HG02642 (cell line): ENCODE measurements at regions not wholly inside any gene's neighbourhood (a gene's known extent, or its start where the extent isn't known, plus 50 kb on each side); places are given as distances from the start of the nearest gene placed in this dataset.
"Not testable (repeated sequence)": the region's sequence is repeated elsewhere in the genome, so short reads cannot be mapped to it uniquely, and the experiment has no call there.

Experiments
- ATAC-seq: cut with Tn5 transposase; IDR thresholded peaks from one replicate; pipeline ENCODE4 v1.9.1; 2021; ENCODE audit warnings: mild to moderate bottlenecking; ENCODE audit not compliant: unreplicated experiment, poor library complexity

DNA sequence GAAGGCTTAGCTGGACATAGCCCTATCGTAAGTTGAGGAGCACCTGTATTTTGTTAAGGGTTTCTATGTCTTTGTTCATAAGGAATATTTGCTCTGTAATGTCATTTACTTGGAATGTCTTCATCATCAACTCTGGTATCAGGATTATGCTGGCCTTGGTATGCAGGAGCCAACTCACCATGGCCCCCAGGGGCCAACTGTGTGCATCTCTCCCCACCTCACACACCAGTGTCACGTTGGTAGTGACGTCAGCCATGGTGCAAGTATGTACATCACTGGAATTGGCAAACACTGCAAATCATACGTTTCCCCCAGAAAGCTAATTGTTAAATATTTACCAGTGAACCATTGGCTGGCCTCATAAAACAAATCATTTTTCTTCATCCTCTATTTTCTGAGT is 70.8 kb downstream of the YTHDF1 start:
- no peak for ATAC-seq

DNA sequence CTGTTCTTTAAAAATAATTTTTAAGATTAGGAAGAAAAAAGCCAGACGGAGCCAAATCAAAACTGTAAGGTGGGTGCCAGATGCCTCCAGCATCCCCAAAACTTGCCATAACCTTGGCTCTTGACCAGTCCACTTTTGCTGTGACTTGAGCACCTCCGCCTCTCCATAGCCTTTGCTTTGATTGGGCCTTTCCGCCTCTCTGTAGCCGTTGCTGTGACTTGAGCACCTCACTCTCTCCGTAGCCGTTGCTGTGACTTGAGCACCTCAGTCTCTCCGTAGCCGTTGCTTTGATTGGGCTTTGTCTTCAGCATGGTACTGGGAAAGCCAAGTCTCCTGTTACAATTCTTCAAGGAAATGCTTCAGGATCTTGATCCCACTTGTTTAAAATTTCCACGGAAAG is 73.0 kb downstream of the YTHDF1 start:
- no peak for ATAC-seq

DNA sequence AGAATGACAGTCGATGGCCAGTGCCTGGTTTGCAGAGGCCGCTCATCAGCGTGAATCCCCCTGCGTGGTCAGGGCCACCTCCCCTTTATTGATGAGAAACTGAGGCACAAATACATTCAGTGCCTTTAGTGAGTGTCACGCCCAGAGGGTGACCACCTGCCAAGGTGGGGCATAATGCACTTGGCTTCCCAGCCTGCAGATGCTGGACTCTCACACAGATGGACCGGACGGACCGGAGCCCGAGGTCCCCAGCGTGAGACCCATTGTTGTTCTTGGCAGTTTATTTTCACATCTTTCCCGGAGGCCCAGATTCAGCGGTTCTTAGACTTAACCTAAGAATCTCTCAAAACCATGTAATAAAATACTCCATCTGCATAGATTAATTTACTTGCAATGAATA is 74.4 kb downstream of the YTHDF1 start:
- ATAC-seq: no peak

DNA sequence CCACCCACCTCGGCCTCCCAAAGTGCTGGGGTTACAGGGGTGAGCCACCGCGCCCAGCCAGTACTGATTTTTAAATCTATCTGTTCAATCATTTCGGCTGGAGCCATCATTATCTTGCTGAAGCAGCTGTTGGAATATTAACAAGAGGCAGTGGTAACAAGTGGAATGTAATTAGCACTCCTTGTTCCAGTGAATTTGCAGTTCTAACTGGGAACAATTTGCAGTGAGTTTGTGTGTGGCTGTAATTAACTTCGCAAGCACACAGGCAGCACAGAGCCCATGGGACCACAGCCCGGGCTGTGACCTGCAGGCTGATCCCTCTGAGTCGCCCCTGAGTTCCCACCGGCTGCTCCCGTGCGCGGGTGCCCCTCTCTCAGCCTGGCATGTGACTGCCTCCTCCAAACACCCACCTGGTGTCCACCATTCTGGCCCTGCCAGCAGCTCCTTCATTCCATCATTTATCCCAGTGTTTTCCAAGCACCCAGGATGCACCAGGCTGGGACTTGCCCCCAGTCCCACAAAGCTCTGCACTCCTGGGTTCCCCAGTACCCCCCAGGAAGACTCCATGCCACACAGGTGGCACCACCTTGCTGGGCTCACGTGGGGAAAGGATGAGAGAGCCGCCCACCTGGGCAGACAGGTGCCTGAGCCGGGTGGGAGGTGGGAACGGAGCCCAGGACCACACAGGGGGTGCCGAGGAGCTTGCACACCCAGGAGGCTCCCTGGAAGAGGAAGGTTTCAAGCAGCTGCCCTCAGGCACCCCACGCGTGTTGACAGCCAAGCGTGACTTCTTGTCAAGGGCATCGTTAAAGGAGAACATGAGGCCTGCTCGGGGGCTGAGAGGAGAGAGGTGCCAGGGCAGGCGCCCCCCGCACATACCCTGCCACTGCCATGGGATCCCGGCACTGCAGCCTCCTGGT is 75.2 kb downstream of the YTHDF1 start:
- ATAC-seq: no peak

DNA sequence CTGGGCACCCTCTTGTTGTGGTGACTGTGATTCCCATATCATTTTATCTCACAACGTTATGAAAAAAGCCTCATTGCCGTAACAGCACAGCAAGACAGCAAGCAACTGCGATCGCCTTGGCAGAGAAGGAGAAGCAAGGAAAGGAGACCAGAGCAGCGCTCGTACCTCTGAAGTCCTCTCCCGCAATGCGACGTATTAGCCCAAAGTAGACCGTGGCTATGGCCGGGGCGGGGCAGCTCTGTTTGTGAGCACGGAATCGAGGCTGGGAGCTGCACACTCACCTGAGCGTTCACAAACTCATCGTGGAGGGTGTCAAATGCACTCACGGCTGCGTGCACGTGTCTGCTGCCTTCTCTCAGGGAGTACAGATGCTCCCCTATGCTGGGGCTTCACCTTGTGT is 76.1 kb downstream of the YTHDF1 start:
- no peak for ATAC-seq

DNA sequence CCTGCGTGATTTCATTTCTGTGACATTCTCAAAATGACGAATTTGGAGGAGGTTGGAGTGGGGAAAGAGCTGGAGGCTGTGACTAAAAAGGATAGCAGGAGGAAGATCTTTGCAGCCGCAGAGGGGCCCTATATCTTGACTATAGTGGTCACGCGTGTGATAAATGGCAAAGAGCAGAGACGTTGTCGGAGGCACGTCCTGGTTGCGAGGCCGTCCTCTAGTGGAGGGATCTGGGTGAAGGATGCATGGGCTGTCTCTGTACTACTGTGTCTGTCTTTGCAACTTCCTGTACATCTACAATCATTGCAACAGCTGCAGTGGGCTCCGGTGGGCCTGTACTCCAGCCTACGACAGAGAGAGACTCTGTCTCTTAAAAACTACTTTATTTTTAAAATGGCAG is 76.6 kb downstream of the YTHDF1 start:
- no peak for ATAC-seq

DNA sequence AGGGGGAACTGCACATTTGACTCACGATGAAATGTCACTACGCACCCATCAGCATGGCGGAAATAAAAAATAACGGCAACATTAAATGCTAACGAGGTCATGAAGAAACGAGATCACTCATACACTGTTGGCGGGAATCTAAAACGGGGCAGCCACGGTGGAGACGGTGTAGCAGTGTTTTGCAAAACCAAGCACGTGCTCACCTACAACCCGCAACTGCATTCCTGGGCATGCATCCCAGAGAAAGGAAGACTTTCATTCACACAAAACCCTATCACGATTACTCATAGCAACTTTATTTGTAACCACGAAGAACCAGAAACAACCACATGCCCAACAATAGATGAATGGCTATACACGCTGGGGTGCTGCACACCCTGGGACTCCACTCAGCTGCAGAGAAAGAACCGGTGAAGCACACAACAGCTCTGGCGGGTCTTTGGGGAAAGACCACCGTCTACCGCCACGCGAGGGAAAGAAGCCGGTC is 77.0 kb downstream of the YTHDF1 start:
- ATAC-seq: no peak

DNA sequence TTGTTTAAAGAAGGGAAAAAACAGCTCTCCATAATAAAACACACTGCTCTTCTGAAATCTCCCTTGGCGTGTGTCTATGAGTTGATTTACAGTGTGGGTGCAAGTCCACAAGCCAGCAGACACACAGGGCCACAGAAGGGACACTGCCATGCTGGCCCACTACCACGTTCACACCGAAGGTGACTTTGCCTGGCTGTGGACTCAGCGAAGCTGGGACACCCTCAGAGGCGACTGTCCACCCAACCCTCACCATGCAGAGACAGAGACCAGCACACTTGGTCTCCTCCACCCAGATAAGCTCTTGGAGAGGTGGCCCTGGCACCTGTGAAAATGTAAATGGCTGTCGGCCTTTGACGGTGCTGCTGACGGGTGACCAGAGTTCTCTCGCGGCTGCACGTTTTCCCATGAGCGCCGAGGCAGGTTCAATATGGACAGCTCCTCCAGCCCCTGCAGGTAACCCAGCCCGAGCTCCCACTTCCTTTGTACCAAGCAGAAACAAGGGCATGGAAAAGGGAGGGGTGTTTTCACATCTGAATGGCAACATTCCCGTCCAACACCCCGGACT is 78.0 kb downstream of the YTHDF1 start:
- ATAC-seq: no peak

DNA sequence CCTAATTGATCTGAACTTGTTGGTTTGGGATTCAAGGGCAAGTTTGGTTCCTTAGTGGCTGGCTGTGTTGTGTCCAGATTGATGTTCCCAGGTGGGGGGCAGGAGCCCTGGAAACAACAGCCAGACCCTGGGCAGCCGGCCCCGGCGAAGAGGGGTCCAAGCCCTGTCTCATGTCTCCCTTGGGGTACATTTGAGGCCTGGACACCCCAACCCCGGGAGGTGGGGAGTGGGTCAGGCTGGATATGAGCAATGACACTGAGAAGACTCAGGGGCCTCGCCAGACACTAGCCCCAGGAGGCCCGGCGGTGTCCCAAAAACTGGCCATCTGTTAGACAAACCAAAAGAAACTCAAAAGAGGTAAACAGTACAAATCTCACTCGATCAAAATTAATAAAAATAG is 79.6 kb downstream of the YTHDF1 start:
- no peak for ATAC-seq

DNA sequence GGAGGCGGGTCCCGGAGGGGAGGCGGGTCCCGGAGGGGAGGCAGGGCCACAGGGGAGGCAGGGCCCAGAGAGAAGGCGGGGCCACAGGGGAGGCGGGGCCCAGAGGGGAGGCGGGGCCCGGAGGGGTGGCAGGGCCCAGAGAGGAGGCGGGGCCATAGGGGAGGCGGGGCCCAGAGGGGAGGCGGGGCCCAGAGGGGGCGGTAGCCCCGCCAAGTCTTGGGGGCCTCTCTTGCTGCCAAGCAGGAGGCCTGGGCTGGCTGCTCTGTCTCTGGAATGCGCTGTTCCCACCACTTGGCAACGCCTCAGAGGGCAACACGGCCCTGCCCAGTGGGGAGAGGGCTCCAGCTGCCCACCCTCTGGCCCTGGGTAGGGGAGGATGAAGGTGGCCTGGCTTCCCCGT is 80.5 kb downstream of the YTHDF1 start:
- no peak for ATAC-seq

DNA sequence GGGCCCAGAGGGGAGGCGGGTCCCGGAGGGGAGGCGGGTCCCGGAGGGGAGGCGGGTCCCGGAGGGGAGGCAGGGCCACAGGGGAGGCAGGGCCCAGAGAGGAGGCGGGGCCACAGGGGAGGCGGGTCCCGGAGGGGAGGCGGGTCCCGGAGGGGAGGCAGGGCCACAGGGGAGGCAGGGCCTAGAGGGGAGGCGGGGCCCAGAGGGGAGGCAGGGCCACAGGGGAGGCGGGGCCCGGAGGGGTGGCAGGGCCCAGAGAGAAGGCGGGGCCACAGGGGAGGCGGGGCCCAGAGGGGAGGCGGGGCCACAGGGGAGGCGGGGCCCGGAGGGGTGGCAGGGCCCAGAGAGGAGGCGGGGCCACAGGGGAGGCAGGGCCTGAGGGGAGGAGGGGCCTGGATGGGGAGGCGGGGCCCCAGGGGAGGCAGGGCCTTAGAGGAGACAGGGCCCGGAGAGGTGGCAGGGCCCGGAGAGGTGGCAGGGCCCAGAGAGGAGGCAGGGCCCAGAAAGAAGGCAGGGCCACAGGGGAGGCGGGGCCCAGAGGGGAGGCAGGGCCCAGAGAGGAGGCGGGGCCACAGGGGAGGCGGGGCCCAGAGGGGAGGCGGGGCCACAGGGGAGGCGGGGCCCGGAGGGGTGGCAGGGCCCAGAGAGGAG is 81.1 kb downstream of the YTHDF1 start:
- ATAC-seq: not testable (repeated sequence)

DNA sequence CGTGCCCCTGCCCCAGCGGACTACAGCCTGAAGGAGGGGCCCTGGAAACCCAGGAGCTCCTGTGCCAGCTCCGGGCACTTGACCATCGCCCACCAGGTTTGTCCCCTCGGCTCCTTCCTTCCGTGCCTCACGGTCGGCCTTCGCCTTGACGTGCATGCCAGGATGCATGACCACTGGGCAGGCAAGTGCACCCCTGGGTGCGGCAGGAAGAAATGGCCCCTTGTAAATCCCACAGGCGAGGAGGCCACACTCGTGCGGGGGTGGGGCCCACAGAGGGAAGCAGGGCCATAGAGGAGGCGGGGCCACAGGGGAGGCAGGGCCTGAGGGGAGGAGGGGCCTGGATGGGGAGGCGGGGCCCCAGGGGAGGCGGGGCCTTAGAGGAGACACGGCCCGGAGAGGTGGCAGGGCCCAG is 81.7 kb downstream of the YTHDF1 start:
- ATAC-seq: no peak

DNA sequence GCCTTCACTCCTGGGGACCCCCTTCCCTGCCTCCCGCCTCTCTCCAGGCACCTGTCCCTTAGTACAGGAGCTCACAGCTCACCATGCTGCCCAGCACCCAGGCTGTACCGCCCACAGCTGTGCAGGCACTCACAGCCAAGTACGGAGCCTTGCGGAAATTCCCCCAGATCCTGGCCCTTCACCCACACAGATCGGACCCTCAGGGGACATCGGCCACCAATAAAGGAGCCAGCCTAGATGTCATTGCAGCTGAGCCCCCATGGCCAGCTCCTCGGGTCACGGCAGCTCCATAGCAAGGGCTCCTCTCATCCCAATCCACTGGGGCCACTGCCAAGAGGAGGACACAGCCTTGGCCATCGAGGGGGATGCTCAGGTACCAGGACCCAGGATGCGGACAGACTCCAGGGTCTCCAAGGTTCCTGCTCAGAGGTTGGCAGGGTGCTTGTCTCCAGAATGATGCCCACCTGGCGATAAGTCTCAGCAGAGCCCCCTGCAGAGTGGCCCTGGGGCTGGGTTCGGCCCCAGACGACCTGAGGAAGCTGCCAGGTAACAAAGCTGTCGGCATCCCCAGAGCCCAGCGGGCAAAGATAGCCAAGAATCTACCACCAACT is 82.3 kb downstream of the YTHDF1 start:
- ATAC-seq: no peak

DNA sequence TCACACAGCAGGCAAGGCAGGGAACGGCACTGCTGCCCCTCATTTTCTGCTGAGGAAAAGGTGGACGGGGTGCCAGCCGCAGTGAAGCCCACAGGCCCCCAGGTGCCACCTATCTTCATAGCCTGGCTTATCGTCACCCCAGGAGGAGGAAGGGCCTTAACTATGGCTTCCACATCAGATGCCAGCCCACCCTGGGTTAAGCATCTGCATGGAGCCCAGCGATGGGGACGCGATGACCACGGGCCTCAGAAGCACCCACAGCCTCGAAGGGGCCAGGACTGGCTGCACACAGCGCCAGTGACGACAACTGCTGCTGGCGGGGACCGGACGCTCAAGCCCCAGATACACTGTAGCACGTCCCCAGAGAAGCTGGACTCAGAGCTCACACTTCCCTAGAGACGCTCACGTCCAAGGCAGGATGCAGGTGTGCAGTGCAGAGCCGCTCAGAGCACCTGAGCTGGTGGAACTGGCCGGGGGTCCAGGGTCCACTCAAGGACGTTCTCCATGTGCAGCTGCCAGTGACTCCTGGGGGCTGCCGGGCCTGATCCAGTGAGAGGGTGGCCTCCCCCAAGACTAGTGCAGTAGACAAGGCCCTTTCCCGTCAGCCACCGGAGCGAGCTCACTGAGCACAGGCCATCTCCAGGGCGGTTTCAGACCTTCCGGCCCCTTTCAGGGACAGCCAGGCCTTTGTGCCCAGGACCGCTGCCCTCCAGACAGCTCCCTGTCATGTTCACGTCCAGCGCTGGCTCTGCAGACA is 83.0 kb downstream of the YTHDF1 start:
- ATAC-seq: no peak

DNA sequence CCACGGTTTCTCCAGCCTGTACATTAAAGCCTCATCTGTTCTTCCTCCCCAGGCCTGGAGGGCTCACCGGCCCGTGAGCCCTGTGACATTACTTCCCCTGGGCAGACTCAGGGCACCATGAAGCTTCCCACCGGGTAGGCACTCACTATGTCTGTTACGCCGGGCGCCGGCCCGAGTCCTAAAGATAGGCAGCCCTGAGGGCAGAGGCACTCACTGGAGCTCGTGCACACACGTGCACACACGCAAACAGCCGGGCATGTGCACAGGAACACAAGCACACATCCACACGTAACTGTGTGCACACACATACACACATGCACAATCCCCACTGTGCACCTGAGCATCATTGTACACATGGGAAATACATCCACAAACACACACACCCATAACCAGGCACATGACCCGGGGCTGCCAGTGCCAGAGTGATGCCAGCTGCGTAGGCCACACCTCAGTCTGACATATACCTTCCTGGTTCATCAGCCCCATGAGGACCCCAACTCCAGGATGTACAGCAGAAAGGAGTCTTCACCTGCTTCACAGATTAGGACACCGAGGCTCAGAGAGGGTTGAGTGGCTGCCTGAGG is 83.7 kb downstream of the YTHDF1 start:
- ATAC-seq: no peak

DNA sequence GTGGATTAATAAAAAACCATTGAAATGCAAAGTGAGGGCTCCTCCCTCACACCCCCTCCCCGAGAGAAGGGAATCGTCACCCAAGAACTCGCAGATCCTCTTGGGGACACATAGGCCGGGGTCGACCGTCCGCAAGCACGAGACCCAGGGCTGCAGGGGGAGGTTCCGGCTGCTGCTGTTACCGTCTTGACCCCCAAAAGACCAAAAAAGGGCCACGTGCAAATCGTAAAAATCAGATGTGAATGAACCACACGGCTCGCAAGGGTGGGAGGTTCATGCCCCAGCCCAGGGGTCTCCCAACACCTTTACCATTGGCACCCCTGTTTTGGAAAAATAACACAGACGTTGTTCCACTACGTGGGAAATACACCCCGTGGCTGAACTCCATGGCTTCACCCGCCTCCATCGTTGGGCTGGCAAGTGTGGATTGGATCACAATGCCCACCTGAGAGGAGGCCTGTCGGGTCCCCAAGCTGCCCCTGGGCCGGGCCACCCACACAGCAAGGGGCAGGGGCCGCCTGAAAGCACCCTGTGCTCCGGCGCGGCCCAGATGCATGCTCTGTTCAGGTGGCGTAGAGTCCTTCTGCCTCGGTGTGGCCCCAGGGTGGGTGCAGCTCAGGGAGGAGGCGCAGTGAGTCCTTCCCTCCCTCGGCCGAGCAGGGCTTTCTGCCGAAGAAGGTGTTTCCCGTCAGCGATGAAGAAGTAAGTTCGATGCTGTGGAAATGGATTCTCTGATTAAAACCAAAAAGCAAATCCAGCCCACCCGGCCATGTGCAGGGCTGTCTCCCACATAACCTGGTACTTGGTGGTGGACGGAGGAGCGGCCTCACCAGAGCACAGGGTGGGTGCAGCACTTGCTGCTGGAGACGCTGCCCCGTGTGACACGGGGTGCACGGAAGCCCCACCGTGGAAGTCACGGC is 85.0 kb downstream of the YTHDF1 start:
- ATAC-seq: no peak

DNA sequence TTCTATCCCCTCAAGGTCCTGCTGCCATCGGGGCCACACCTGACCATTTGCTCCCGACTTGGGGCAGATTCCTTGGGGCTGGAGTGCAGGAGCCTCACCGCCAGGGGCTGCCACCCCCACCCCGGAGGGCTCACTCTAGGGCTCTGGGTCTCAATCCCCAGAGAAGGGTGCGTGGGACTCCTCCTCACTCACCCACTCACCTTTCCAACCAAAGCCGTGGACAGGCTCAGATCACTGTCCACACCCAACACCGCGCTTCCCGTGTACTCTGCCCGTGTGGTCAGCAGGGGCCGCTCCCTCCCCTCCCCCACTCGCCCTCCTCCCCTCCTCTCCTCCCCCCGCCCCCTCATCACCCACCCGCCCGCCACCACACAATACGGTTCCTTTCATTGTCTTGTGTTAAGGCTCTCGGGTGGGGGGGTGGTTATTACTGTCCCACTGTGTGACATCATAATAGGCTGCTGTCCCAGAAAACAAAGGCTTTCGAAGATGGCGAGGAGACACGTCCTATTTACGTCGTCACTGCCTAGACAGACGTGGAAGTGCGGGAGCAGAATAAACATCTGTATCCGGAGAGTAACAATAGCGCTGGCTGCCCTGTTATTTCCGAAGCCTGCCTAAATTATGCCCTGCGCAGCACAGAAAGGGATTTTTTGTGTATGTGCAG is 85.8 kb downstream of the YTHDF1 start:
- no peak for ATAC-seq

DNA sequence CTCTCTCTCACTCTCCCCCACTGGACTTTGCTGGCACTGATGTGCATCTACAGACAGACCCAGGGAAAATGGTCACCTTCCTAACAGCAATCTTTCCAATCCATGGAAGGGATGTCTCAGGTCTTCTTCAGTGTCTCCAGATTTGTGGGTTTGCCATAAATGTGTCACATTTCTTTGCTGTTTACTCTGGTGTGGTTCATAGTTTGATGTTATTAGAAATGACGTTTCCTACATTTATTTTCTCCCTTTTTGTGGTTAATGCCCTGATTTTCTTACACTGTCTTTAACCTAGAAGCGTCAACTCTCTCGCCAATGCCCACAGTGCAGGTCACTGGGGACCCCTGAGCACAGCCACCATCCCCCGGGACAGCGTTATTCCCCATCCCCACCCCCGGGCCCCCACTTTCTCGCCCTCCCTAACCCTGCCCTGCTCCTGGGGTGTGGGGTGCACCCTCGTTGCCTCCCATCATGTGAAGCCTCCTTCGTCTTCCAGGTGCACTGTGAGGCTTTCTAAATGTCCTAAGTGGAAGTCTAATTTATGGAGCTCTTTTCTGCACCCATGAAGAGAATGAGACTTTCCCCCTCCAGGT is 86.5 kb downstream of the YTHDF1 start:
- no peak for ATAC-seq
